A549 (cell line): ENCODE measurements at regions not wholly inside any gene's neighbourhood (a gene's known extent, or its start where the extent isn't known, plus 50 kb on each side); places are given as distances from the start of the nearest gene placed in this dataset.

Experiments
- ATAC-seq, 2 experiments: fragments of 200-7000 bp in 1 of 2; fragments of >200 bp in 1 of 2; cut with Nextera tagmentation in 1 of 2; cut with Tn5 transposase in 1 of 2; 3 replicates each; pipeline versions ENCODE4 v1.8.0 to v1.9.1; 2018 to 2020; ENCODE audit warnings: mild to moderate bottlenecking in 1 of 2, moderate library complexity in 1 of 2
- CTCF ChIA-PET: fragments of 300-600 bp; sonication (Branson Sonifier 250); formaldehyde crosslinking; extraction: SDS; loops from one replicate; lab custom pipeline; 2021; ENCODE audit warnings: antibody characterized with exemption, inconsistent platforms; lab: Yijun Ruan, JAX
- POLR2A ChIA-PET: fragments of 350-600 bp; formaldehyde crosslinking; extraction: SDS; loops from one replicate; lab custom pipeline; 2021; ENCODE audit warnings: antibody characterized with exemption, inconsistent platforms; lab: Yijun Ruan, JAX
- DNase-seq, 2 experiments: peaks; one replicate each; pipeline versions ENCODE4 v3.0.0 to v3.0.0-alpha.2; 2011 to 2016; ENCODE audit warnings: low read depth in 1 of 2, low spot score in 1 of 2
- FAIRE-seq: peaks from 2 replicates; lab custom pipeline; 2011; peaks lifted over from hg19 to GRCh38; lab: Jason Lieb, UNC
- H3K27ac ChIP-seq, 2 experiments: fragments of >200 bp; sonication (Bioruptor Twin); formaldehyde crosslinking; 3 replicates each; pipeline ENCODE4 v1.5.1; 2016 to 2017
- H3K4me1 ChIP-seq: fragments of >200 bp; sonication (Bioruptor Twin); formaldehyde crosslinking; 3 replicates; pipeline ENCODE4 v1.6.1; 2016
- H3K4me2 ChIP-seq: fragments of >200 bp; sonication (Bioruptor Twin); formaldehyde crosslinking; 3 replicates; pipeline ENCODE4 v1.6.1; 2016
- H3K4me3 ChIP-seq: fragments of >200 bp; sonication (Bioruptor Twin); formaldehyde crosslinking; 3 replicates; pipeline ENCODE4 v1.5.1; 2016
- H3K9me3 ChIP-seq: fragments of >200 bp; sonication (Bioruptor Twin); formaldehyde crosslinking; 3 replicates; pipeline ENCODE4 v1.6.1; 2016
- BHLHE40 ChIP-seq: IDR thresholded peaks from 2 replicates; pipeline ENCODE4 v1.6.1; 2012; ENCODE audit warnings: low read depth, low read length, inconsistent platforms
- CBX8 ChIP-seq: fragments of 200-600 bp; sonication (generic); IDR thresholded peaks from 2 replicates; pipeline ENCODE4 v1.6.1; 2016
- CHD2 ChIP-seq: fragments of 150-350 bp; IDR thresholded peaks from 2 replicates; pipeline ENCODE4 v1.6.1; 2014; ENCODE audit warnings: low read length; ENCODE audit not compliant: partially characterized antibody
- CHD4 ChIP-seq: fragments of 200-600 bp; sonication (generic); IDR thresholded peaks from 2 replicates; pipeline ENCODE4 v1.6.1; 2016; ENCODE audit warnings: antibody characterized with exemption, mild to moderate bottlenecking, borderline replicate concordance
- EHMT2 ChIP-seq: fragments of 200-600 bp; sonication (generic); IDR thresholded peaks from 2 replicates; pipeline ENCODE4 v1.6.1; 2016; ENCODE audit warnings: antibody characterized with exemption, low read depth, mild to moderate bottlenecking, moderate library complexity
- ESRRA ChIP-seq: fragments of 150-350 bp; IDR thresholded peaks from 2 replicates; pipeline ENCODE4 v1.6.1; 2014; ENCODE audit warnings: mild to moderate bottlenecking, low read length, borderline replicate concordance
- FOXS1 ChIP-seq: fragments of 250-450 bp; sonication (Bioruptor Pico); IDR thresholded peaks from 2 replicates; pipeline ENCODE4 v1.5.0; 2020; ENCODE audit warnings: mild to moderate bottlenecking, moderate library complexity
- GATA3 ChIP-seq: IDR thresholded peaks from 2 replicates; pipeline ENCODE4 v1.6.1; 2012; ENCODE audit warnings: borderline replicate concordance
- HEYL ChIP-seq: fragments of 250-450 bp; sonication (Bioruptor Pico); IDR thresholded peaks from 2 replicates; pipeline ENCODE4 v1.8.0; 2021; ENCODE audit warnings: mild to moderate bottlenecking, moderate library complexity
- HOXB13 ChIP-seq: fragments of 250-450 bp; sonication (Bioruptor Pico); IDR thresholded peaks from 2 replicates; pipeline ENCODE4 v1.5.0; 2020; ENCODE audit warnings: low read depth, mild to moderate bottlenecking, moderate library complexity
- HOXB5 ChIP-seq: fragments of 250-450 bp; sonication (Bioruptor Pico); IDR thresholded peaks from 2 replicates; pipeline ENCODE4 v1.5.0; 2020; ENCODE audit warnings: mild to moderate bottlenecking, moderate library complexity
- MYC ChIP-seq: IDR thresholded peaks from 2 replicates; pipeline ENCODE4 v1.6.1; 2012; ENCODE audit warnings: mild to moderate bottlenecking, inconsistent platforms, low read length, improper control_type of control experiment, borderline replicate concordance
- NPAS2 ChIP-seq: fragments of 250-450 bp; sonication (Bioruptor Pico); IDR thresholded peaks from 2 replicates; pipeline ENCODE4 v1.8.0; 2022; ENCODE audit warnings: mild to moderate bottlenecking, moderate library complexity, borderline replicate concordance
- PBX3 ChIP-seq: IDR thresholded peaks from 2 replicates; pipeline ENCODE4 v1.6.1; 2012
- RFX5 ChIP-seq: fragments of 450-650 bp; IDR thresholded peaks from 2 replicates; pipeline ENCODE4 v1.7.1; 2014; ENCODE audit warnings: antibody characterized with exemption, mild to moderate bottlenecking, moderate library complexity
- WGBS: methylation state at CpG from one replicate; pipeline ENCODE4 v1.1.6; 2017; ENCODE audit errors: missing lambda C conversion rate; 5-methylcytosine and 5-hydroxymethylcytosine counted together
- TF ChIP-seq, protein P1 (sequence below): fragments of >200 bp; sonication (Bioruptor Twin); formaldehyde crosslinking; IDR thresholded peaks from 3 replicates; pipeline ENCODE4 v1.5.1; 2016
- TF ChIP-seq, protein P2 (sequence below): fragments of 450-650 bp; IDR thresholded peaks from 2 replicates; pipeline ENCODE4 v1.6.1; 2014; ENCODE audit warnings: antibody characterized with exemption
- TF ChIP-seq, protein P3 (sequence below): fragments of >200 bp; sonication (Bioruptor Twin); formaldehyde crosslinking; IDR thresholded peaks from 3 replicates; pipeline ENCODE4 v1.6.1; 2016

- TF ChIP-seq PBX3: no peak
- TF ChIP-seq, protein P1, sequence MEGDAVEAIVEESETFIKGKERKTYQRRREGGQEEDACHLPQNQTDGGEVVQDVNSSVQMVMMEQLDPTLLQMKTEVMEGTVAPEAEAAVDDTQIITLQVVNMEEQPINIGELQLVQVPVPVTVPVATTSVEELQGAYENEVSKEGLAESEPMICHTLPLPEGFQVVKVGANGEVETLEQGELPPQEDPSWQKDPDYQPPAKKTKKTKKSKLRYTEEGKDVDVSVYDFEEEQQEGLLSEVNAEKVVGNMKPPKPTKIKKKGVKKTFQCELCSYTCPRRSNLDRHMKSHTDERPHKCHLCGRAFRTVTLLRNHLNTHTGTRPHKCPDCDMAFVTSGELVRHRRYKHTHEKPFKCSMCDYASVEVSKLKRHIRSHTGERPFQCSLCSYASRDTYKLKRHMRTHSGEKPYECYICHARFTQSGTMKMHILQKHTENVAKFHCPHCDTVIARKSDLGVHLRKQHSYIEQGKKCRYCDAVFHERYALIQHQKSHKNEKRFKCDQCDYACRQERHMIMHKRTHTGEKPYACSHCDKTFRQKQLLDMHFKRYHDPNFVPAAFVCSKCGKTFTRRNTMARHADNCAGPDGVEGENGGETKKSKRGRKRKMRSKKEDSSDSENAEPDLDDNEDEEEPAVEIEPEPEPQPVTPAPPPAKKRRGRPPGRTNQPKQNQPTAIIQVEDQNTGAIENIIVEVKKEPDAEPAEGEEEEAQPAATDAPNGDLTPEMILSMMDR: no peak
- TF ChIP-seq, all 56 proteins: peak for 0
These were observed 380.8 kb upstream of the TMEM132C start (continued) for GRCh38 chr12:127885954-127886750.

DNA sequence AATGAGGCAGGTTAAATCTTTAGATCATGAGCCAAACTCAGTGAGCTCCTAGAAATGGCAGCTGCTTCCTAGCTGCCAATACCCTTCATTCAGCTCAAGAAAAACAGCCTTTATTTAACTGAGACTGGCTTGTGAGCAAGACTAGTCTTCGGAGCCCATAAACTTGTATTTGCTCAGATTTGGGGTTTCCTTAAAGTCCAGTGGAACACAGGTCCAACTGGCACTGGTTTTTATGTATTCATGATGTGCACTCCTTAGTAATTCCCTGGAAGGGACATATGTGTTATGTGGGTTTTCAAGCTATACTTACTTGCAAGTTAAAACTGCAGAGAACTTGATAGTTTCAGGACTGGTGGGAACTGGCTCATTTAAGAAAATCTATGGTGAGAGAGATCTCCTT, 380.1 kb upstream of the TMEM132C start:
- Histone ChIP-seq H3K4me2 (no peak overlapping the region), H3K27ac (no peak overlapping the region), H3K9me3 (no peaks in the 10 kb centered on the region), H3K4me1 (no peaks in the 10 kb centered on the region)
- no peak for DNase-seq
- WGBS: 18% methylated on average over 1 of the region's 1 CpG
- no peak for FAIRE-seq
- POLR2A ChIA-PET: no interaction called here
- TF ChIP-seq, protein P2, sequence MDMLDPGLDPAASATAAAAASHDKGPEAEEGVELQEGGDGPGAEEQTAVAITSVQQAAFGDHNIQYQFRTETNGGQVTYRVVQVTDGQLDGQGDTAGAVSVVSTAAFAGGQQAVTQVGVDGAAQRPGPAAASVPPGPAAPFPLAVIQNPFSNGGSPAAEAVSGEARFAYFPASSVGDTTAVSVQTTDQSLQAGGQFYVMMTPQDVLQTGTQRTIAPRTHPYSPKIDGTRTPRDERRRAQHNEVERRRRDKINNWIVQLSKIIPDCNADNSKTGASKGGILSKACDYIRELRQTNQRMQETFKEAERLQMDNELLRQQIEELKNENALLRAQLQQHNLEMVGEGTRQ: no peak
- TF ChIP-seq NPAS2 (CRISPR knock-in tag) (no peak), CHD4 (no peak), FOXS1 (no peak), EHMT2 (no peak), BHLHE40 (no peak), CBX8 (no peak), ESRRA (no peak), RFX5 (no peak), GATA3 (no peak), HOXB5 (CRISPR knock-in tag) (no peak), HEYL (CRISPR knock-in tag) (no peak), HOXB13 (CRISPR knock-in tag) (no peak), MYC (no peak), CHD2 (no peak)
- TF ChIP-seq, protein P1: no peak
- TF ChIP-seq, protein P3, sequence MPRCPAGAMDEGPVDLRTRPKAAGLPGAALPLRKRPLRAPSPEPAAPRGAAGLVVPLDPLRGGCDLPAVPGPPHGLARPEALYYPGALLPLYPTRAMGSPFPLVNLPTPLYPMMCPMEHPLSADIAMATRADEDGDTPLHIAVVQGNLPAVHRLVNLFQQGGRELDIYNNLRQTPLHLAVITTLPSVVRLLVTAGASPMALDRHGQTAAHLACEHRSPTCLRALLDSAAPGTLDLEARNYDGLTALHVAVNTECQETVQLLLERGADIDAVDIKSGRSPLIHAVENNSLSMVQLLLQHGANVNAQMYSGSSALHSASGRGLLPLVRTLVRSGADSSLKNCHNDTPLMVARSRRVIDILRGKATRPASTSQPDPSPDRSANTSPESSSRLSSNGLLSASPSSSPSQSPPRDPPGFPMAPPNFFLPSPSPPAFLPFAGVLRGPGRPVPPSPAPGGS: no peak
- TF ChIP-seq, all 56 proteins: peak for 0
- no peak for ATAC-seq
- no peak overlapping the region for H3K4me3 ChIP-seq
- CTCF ChIA-PET: interaction anchor here (1.1 kb wide), 1 partner anchor 154 kb away, joined by 3 read pairs; no protein-coding TSS in a partner anchor
